ENCODE measurements at regions not wholly inside any gene's neighbourhood (a gene's known extent, or its start where the extent isn't known, plus 50 kb on each side); places are given as distances from the start of the nearest gene placed in this dataset.

- TF ChIP-seq EP300 (IDR thresholded peaks at IDR 0.05) (no peak), CTCF (IDR thresholded peaks at IDR 0.05) (no peak)
Observed at GRCh38 chr1:30629501-30629900, 93.9 kb downstream of the MATN1 start.

All from esophagus muscularis mucosa (tissue), 3 donors.